G401 (cell line): ENCODE measurements at regions not wholly inside any gene's neighbourhood (a gene's known extent, or its start where the extent isn't known, plus 50 kb on each side); places are given as distances from the start of the nearest gene placed in this dataset.

Experiments used
- DNase-seq: peaks from one replicate; pipeline ENCODE4 v3.0.0-alpha.2; 2015; ENCODE audit warnings: low spot score
- in situ Hi-C: cut with HindIII; loops from 2 replicates; pipeline ENCODE4 v1.10.0; 2016; ENCODE audit warnings: low sequenced_read_pairs, mixed read lengths

DNA sequence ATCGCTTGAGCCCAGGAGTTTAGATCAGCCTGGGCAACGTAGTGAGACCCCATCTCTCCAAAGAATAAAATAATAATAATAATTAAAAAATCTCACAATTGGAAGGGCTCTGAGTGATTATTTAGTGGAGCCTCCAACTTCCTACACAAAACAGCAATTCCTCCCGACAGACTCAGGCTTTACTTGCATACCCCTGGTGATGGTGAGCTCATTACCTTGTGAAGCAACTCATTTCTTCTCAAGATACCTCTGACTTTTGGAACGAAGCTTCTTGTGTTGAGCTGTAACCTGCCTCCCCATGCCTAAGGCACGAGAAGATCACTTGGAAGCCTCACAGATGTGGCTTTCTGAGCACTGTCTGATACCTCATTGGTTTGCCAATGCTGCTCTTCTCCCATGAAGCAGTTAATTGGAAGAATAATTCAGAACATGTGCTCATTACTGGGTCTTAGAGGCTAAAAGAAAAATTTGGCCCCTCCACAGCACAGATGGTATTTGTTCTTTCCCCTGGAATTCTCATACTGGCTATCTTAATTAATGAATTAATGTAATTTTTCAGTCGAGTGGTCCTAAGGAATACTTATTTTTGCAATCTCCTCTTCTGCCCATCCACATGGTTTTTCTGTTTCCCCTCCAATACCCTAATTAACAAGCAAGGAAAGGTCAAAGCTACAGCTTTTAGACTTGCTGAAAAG is 769.0 kb downstream of the TYW1 start:
- in situ Hi-C loops, result no loop called here
- DNase-seq, result no peak

DNA sequence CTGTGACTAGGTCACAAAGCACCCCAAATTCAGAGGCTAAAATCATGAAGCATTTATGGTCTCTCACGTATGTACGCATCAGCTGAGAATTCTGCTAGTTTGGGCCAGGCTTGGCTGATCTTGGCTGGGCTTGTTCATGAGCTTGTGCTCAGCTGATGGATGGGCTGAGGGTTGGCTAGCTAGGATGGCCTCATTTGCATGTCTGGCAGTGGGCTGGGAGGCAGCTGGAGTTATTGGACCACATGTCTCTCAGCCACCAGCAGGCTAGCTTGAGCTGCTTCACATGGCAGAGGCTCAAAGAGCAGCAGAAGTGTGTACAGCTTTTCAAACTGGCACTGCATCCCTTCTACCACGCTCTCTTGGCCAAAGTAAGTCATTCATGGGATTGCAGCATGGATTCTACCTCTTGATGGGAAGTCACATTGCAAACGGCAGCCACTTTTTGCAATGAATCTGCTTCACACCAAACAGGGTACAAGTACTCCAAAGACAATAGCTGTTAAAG is 770.3 kb downstream of the TYW1 start:
- in situ Hi-C loops, result no loop called here
- no peak for DNase-seq

DNA sequence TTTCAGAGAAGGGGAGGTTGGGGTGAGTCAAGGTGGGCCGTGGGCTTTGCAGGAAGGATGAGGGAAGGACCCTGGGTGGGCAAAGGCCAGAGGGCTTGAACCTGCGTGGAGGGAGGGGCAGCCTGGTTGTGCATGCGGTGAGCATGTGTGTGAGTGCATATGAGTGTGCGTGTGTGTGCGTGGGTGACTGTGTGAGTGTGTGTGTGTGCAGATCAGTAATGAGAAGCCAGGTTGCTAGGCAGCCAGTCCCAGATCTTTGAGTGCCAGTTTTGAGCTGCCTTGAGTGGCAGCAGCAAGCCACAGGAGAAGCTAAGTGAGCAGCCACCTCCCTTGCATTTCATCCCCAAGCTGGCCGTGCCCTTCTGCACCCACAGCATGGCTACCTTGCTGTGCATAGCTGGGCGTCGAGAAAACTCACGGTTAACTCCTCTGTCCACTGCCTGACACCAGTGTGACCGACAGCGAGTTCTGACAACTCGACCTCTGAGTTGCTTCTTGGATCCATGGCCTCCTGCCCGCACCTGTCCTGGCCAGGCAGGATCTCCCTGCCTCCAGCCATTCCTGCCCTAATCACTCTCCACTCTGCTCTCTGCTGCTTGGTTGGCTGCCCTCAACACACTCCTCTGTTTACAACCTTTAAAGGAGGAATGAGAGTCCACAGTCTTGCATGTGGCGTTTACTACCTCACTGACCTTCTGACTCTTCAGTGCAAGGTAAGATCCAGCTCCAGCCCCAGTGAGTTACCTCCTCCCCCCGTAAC is 775.4 kb downstream of the TYW1 start:
- in situ Hi-C loops, result no loop called here
- no peak for DNase-seq

DNA sequence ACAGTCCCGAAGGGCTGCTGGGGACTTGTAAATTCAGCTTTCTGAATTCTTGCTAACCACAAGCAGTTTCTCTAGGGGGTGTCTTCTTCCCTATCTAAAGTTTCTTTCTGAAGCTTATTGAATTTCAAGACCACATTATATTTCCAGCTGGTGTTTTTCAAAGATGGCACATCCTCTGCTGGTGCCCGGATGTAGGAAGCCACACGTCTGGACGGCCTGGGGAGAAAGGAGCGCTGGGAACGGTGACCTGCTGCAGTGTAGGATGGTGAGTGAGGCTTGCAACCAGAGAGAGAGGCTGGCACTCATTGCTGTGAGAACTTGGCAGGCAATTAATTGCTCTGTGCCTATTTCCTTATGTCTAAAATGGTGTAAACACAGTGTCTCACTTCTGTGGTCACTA is 776.4 kb downstream of the TYW1 start:
- DNase-seq, result no peak
- in situ Hi-C loops, result no loop called here

DNA sequence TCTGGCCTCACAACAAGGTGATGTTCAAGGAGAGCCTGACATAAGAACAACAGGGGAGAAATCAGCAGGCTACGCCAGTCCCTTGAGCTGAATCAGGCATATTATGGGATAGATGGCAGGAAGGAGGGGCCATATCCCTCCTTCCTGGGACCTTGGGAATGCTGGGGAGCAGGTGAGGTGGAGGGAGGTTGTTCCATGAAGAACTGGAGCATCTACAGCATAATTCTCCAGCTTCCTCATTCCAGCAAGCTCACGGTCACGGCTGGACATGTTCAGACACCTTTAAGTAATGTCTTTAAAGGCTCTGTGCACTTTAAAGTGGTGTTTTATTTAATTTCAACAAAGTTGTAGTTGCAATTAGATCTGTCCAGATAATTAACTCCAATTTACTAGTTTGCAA is 780.5 kb downstream of the TYW1 start:
- in situ Hi-C loops, result no loop called here
- no peak for DNase-seq

DNA sequence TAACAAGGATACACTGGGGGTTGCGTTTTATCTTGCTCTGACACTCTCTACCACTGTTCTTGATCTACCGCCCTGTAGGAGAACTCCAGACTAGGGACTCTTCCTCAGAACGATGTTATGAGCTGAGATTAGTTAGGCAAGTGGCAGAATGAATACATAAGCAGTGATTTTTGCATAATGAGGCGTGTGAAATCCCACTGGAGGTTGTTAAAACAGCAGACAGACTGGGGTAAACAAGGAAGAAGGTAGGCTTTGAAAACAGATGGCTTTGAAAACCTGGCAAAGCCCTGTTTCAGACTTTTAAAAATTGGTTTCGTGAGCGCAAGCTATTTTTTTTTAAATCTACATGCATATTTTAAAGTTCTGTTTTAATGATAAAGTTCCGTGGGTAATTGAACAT is 785.2 kb downstream of the TYW1 start:
- no peak for DNase-seq
- in situ Hi-C loops, result no loop called here

DNA sequence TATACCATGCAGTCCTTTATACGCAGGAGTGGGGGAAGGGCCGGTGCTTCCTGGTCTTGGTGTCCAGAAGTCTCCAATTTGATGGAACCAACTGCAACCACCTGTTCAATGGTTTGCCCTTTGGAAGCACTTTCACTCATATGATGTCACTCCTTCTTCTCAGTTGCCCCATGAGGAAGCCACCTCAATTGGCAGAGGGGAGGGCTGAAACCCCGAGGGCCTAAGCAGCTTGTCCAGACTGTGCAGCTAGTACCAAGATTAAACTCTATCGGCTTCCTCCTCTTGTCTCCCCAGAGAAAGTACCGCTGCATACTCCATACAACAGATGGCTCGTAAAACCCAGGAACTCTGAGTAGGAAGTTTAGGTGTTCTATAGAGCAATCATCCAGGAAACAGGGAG is 789.4 kb downstream of the TYW1 start:
- in situ Hi-C loops, result no loop called here

DNA sequence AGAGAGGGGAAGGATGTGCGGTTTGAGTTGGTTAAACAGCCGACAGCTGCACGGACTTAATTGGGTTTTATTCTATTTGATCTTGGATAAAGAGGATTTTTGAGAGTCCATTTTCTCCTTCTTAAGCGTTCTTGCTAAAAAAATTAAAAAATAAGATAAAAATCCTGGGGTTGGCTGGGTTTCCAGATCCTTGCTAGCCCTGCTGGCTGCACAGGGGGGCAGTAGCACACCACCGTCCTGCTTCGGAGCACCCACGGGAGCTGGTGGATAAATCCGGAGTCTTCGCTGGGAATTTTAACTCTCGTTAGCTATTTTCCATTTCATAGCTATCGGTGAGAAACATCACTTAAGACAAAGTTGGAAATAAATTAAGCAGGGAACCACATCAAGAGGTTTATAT is 792.0 kb downstream of the TYW1 start:
- in situ Hi-C loops, result no loop called here
- DNase-seq, result peak; percentile 6

More for the DNA sequence above, 789.4 kb downstream of the TYW1 start:
- DNase-seq, result no peak

DNA sequence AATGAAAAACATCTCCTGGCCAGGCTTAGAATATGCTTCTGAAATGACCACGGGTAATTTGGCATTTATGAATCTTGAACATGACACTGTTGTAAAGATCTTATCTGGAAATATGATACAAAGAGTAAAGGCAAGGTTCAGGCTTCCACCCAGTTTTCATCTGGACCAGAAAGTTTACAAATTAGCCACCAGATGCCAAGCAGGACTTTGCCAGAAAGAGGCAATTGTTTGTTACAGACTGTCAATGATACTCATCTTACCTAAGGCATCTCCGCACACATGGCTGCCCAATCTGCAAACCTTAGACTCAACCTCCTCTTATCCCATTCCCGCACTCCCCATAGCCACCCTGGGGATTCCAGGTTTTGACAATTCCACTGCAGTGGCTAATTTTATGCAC is 795.3 kb downstream of the TYW1 start:
- no peak for DNase-seq
- in situ Hi-C loops, result no loop called here

DNA sequence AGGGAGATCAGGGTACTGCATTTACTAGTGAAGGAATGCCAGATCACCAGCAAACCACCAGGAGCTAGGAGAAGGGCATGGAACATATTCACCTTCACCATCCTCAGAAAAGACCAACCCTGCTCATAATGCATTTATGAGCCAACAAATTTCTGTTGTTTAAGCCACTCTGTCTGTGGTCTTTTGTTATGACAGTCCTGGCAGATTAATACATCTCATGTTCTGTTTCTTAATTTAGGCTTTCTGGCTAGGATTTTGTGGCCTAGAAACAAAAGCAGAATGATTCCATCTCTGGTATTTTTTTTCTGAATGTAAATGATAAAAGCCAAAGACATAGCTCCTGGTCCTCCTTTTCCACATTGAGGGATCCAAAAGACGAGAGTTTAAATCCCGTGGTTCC is 797.9 kb downstream of the TYW1 start:
- DNase-seq, result peak; percentile 66
- in situ Hi-C loops, result no loop called here

DNA sequence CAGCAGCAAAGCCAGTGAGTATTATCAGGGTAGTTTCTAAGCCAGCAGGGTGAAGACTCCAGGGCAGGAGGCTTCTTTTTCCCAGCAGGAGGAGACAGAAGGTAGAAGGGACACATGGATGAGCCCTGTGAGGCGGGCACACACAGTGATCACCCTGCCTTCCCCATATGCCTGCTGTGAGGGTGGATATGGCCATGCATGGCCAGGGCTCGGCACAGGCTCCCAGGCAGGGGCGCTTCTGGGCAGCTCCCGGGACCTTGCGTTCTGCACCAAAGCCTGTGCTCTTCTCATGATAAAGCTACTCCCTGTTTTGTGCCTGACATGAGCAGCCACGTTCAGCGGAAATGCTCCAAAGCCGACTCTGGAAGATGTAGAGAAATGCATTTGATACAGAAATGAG is 807.2 kb downstream of the TYW1 start:
- in situ Hi-C loops, result no loop called here
- no peak for DNase-seq

DNA sequence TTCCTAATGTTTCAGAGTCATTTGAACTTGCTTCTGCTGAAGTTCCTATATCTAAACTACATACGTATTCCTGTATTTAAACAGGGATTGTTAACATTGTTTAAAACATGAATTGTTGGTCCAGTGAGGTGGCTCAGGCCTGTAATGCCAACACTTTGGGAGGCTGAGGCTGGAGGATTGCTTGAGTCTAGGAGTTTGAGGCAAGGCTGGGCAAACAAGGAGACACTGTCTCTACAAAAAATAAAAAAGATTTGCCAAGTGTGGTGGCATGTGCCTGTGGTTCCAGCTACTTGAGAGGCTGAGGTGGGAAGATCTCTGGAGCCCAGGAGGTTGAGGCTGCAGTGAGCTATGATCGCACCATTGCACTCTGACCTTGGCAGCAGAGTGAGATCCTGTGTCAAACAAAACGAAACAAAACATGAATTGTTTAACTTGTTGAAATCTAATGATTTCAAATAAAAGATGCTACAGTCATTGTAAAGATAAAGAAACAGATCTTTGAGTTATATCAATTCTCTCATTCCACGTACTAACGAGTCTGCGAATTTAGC is 809.4 kb downstream of the TYW1 start:
- DNase-seq, result no peak
- in situ Hi-C loops, result no loop called here

DNA sequence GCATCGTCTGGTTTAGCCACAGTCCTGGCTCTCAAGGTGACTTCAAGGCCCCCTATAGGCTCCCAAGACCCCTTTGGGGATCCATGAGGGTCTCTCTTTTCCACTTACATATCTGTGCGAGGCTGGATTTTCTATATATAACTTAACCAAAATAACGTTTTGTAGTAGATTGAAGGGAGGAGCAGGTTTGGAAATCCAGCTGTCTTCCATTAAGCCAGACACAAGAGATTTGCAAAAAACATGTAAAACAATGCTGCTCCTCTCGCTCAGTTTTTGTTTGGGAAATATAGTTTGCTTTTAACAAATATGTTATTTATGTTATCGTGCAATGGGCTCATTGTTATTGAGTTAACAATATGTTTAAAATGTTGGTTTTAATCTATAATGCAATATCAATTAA is 811.2 kb downstream of the TYW1 start:
- in situ Hi-C loops, result no loop called here
- DNase-seq, result no peak

DNA sequence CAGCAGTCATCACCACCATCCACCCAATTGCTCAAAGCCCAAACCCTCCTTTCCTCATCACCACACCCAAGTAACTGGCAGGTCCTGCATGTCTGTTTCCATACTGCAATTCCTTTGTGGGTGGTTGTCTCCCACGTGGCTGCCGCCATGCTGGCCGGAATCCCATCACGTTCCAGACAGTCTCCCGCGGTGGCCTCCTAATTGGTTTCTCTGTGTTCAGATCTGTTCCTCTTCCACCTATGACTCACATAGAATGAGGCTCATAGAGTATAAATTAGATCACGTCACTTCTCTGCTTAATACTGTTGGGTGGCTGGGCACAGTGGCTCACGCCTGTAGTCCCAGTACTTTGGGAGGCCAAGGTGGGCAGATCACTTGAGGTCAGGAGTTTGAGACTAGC is 813.0 kb downstream of the TYW1 start:
- in situ Hi-C loops, result no loop called here
- no peak for DNase-seq

DNA sequence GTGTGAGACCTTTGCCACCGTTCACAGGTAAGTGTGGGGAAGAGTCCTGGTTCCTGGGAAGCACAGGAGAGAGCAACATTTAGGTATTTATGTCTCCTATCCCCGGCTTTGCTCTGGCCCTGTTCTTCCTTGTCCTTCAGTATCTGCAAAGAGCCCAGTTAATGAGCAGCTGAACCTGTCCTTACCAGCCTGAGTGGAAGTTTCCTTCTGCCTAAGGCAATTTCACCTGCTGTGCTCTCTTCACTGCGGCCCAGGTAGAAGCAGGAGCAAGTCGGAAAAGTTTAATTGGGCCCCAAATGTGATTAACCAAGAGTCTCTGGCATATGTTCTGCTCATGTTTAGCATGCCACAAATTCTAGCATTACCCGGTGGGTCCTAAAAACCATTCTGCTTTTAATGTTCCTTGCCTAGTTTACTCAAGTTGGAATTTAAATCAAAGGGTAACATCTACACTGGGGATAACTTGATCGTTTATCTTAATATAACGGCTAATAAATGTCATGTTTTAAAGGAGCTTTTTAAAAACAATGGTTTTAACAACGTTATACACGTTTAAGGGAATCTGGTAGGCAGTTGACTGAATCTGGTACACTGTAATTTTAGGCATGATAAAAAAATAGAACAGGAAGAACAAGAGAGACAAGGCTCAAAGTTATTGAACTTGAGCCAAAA is 817.1 kb downstream of the TYW1 start:
- DNase-seq, result no peak
- in situ Hi-C loops, result no loop called here

DNA sequence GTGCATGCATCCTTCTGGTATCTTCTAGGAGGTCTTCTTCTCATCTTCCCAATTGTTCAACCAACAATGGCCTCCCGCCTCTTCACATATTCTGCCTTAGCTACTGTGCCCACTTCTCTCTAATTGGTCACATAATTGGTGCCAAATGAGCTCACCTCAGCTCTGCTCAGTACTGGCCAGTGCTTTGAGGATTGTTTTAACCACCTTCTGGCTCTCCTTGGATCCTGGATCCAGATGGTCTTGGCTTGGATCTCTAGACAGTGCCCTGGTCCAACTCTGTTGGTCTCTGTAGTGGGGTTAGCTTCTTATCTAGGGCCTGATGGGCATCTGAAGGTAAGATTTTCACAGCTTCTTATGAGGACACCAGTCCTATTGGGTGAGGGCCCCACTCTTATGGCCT is 820.8 kb downstream of the TYW1 start:
- in situ Hi-C loops, result no loop called here
- DNase-seq, result peak; percentile 73

DNA sequence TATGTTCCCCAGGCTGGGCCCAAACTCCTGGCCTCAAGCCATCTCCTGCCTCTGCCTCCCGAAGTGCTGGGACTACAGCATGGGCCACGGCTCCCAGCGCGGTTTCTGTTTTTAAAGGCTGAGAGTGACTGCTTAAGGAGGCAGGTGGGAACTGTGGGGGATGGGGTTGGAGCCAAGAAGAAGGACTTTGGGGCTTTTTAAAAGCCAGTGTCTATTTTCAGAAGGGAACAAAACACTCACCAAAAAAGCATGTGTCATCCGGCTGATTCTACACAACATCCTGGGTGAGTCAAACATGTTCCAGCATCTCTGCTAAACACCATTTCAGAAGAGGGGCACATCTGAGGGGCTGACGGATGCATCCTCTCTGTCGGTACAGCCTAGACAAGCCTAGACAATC is 824.5 kb downstream of the TYW1 start:
- in situ Hi-C loops, result no loop called here
- peak; percentile 76 for DNase-seq

DNA sequence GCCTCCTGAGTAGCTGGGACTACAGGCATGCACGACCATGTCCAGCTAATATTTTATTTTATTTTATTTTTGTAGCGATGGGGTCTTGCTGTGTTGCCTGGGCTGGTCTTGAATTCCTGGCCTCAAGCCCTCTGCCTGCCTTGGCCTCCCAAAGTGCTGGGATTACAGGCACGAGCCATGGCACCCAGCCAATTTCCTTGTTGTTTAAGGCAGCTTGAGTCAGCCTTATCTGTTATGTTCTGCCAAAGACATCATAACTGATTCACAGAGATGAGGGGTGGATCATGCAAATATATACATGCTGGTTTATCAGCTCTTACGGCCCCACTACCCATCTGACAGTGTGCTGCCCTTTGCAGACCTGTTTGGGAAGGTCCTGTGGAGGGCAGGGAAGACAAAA is 826.7 kb downstream of the TYW1 start:
- peak; percentile 39 for DNase-seq
- in situ Hi-C loops, result no loop called here

DNA sequence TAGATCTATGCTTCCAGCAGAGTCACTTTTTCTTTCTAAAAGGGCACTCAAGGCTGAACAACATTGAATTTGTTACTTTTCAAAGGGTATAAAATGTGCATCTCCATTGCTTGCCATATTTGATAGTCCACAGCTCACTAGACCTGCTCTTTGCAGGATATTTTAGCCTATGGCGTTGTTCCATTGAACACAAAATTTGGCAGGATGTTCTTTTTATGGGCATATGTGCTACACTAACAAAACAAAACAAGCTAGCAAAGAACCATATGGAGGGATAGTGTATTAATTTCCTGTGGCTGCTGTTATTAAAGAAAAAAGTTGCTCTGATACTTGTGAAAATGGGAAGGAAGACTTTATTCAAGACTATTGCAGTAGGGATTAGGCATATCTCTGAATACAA is 828.7 kb downstream of the TYW1 start:
- in situ Hi-C loops, result no loop called here
- DNase-seq, result peak; percentile 90

DNA sequence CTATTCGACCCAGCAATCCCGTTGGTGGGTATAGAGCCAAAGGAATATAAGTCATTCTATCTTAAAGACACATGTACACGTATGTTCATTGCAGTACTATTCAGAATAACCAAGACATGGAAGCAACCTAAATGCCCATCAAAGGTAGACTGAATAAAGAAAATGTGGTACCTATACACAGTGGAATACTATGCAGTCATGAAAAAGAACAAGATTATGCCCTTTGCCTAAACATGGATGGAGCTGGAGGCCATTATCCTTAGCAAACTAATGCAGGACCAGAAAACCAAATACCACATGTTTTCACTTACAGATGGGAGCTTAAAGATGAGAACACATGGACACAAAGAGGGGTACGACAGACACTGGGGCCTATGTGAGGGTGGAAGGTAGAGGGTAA is 845.3 kb downstream of the TYW1 start:
- DNase-seq, result no peak
- in situ Hi-C loops, result no loop called here
